Urothelium cell line (cell line): ENCODE measurements at regions not wholly inside any gene's neighbourhood (a gene's known extent, or its start where the extent isn't known, plus 50 kb on each side); places are given as distances from the start of the nearest gene placed in this dataset.

Experiments used
- DNase-seq: peaks from one replicate; pipeline ENCODE4 v3.0.0; 2011; ENCODE audit warnings: low spot score, mixed read lengths
- FAIRE-seq: peaks from 2 replicates; lab custom pipeline; 2011; peaks lifted over from hg19 to GRCh38; lab: Jason Lieb, UNC

DNA sequence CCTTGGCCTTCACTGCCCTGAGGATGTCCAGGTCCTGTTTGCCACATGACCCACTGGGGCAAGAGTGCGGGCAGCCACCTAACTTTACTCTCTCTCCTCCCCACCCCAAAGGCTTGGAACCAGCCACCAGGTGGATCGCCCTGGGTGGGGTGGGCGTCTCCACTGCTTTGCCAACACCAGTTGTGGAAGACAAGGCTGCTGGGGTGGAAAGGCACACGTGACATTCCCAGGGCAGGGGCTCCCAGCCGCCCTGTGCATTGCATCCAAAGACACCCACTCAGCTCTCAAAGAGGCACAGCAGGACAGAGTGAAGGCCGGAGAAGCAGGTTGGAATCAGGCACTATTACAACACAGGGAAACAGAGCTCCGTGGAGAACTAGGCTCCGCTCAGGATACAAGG lies 162.2 kb downstream of the OLFM1 start:
- no peak for DNase-seq
- no peak for FAIRE-seq

DNA sequence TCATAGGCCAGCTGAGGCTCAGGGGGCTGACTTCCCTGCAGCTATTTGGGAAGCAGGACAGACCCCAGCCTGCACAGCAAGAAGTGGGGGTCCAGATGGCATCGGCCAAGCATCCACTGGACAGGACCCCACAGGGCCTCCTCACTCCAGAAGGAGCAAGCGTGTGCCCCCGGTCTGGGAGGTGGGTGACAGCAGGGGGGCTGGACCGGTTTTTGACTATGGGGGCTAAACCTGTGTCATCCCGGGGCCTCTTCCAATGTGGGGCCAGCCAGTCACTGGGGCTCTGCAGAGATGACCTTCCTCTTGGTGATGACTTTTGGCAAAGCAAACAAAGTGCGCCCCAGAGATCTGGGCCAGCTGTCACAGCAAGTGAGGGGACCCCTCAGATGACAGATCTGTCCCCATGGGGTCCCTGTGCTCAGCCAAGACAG lies 163.9 kb downstream of the OLFM1 start:
- DNase-seq (no peak), FAIRE-seq (no peak)

DNA sequence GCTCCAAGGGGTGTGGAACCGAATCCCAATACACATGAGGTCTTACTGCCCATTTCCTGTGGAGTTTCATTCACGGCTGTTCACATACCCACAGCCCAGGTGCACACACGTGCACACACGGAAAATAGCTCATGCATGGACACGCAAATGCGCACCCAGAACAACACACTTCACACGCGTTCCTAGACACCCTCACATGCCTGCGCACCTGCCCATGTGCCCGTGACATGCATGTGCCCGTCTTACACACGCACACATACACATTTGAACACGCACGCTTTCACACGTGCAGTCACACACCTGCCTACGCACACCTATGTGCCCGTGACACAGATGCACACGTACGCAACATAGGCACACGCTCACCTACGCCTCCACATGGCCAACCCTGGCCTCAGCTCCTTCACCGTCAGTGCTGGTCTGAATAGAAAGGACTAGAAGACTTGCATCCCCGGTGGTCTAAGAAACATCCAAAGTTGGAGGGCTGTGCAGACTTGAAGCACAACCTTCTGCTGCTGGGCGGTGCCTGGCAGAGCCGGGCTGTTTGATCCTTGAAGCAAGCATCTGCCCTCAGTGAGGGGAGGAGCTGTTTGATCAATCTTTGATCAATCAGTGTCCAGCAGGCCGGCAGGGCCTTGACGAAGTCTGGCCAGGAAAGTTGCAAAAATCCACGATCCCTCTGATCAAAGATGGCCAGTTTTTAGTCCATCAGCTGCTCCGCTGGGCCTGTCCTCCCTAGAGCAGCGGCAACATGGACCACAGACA lies 164.7 kb downstream of the OLFM1 start:
- FAIRE-seq (peak; percentile 48), DNase-seq (no peak)

DNA sequence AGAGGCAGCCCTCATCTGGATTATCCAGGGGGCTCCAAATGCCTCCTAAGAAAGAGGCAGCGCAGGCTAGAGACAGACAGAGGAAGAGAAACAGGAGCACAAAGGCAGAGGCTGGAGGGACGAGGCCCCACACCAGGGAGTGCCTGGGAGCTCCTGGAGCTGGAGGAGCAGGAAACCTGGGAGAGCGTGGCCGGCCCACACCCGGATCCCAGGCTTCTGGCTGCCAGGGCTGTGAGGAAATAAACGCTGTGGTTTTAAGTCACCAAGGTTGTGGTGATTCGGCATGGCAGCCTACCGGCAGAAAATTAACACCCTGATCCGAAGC lies 165.5 kb downstream of the OLFM1 start:
- peak; percentile 39 for DNase-seq
- FAIRE-seq, result no peak

DNA sequence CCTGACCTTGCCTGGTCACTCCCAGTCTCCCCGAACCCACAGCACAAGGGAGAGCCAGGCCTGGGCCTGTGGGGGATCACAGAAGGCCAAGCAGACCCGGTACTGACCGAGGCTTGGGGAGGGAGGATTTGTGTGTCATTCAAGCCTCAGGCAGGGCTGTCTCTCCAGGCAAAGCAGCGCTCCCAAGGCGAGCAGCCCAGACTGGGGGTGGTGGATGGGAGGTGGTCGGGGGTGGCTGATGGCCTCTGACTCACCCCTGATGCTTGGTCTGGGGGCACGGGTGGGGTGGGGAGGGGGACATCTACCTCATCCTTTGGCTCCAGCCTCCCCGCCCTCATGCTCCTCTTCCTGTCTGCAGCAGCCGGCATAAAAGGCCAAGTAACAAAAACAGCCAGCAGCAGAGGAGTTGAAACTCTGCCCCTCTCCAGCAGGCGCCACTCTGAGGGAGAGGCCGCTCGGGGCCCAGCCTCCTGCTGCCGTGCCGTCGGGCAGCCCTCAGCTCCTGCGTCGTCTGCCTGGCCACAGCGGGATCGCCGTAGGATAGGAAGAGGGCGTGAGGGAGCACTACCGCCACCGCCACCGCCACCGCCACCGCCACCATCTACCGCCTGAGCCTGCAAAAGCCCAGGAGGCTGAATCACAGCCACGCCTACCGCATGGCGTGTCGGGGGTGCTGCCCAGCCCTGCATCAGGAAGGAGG lies 166.0 kb downstream of the OLFM1 start:
- peak; percentile 60 for DNase-seq
- FAIRE-seq, result peak; percentile 23

DNA sequence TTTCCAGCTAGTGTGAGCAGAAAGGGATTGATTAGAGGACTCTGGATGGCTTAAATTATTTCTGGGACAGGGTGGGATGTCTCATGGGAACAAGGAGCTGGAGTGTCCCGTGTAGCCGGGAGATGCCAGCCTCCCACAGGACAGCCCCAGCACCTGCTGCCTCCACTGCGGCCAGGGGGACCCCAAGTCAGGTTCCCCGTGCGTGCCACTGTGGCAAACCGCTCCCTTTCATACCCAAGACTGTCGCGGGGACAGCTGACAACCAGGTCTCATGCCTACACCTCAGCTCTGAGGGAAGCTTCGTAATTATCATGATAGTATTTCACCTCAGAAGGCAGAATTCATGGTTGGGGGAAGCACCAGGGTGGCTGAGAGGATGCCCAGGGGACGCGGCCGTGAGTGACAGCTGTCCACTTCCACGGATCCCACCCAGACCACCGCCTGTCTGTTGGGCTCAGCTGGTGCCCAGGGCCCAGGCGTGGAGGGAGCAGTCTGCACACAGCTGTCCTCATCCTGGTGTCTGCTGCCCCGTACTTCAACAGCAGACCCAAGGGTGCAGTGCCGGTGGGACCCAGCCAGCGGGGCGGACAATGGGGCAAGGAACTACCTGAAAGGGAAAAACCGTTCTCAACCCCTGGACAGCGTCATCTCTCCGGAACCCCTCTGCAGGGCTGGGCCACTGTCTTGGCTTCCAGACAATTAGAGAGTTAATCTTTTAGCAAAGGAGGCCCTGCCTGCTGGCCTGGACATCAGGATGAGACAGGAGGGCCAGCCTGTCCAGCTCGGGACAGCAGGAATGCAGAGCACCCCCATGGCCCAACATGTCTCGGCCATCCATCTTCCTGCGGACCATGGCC lies 166.9 kb downstream of the OLFM1 start:
- DNase-seq, result no peak
- no peak for FAIRE-seq

DNA sequence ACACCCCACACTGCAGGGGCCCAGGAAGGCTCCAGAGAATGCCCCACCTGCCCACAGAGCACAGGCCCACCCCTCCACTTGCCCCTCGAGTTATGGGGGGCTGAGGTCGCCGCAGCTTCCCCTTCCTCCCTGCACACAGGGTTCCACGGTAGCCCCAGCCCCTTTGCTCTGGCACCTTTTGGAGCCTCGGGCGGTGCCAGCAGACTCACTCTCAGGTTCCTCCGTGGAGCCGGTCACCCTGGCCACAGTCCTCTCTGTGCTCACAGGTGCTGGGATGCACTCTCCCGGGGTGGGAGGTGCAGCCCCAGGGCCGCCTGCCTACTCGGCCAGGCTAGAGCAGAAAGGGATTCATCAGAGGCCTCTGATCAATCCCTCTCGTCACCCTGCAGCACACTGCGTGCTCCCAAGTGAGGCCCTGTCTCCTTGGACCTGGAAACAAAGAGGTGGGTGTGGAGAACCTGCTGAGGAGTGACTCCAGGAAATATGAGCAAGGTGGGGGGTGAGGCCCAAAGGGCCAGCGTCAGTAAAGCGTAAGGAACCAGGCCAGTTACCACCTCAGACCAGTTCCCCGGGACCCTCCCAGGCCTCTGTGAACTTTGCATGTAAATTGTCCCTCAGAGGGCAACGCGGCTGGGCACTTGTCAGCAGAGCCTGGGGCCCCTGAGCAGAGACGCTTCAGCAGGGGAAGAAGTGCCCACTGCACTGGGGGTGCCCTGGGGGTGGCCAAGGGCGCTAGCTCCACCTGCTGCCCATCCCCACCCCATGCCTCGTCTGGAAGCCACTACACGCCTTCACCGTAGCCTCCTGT lies 167.8 kb downstream of the OLFM1 start:
- FAIRE-seq, result no peak
- DNase-seq, result no peak

DNA sequence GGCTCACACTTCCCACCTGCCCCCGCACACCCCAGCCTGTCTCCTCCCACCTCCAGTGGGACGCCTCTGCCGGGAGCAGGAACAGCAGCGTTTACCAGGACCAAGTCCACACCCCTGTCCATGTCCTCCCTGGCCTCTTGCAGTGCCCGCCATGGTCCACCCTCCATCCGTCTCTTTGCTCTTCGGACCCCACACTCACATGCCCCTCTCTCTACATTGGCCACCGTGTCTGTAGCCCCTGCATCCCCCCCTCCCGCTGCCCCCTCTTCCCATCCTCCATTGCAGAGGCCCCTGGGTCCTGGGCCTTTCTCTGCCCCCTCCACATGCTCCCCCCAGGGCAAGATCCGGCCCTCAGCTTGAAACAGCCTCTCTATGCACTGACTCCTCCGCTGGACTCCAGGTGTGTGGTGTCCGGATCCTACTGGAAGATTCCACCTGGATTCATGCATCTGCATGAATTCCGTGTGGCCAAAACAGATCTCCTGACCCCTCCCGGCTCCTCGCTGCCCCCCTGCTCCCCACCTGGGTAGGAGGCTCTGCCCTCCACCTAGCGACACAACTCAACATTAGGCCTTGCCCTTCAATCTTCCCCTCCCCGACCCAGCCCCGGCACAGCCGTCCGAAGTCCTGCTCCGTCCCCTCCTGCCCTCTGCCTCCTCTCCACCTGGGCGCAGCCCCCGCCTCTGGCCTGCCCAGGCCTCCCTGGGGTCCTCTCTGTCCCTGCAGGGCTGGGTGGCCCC lies 168.5 kb downstream of the OLFM1 start:
- DNase-seq (no peak), FAIRE-seq (no peak)

DNA sequence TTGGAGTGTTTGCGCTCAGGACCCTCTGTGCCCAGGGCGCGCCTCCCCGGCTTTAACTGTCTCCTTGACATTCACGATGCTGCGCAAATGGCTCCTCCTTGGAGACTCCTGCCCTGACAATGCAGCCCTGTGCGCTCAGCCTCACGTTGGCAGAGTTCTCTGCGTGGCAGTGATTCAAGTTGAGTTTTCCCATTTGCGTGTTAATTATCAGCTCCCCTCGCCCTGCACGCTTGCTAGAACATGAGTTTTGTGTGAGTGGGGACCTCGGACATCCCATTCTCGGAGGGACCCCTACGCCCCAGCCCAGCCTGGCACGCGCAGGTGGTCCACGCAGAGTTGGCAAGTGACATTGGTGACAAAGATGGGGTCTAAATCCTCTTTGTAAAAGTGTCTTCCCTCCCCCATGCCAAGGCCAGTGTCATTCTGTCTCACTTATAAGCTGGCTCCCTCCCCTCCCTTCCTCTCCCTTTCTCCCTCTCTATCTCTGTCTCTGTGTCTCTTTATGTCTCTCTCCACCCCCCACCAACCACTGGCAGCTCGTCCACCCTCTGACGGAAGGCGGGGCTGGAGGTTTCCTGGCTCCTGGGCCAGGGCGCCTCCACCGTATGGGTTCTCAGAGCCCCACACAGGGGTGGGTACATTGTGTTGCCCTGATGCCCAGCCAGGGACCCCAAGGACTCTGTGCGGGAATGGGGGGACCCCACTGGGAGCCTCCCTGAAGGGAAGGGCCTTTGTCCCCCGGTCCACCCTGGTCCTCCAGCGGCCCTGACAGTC lies 169.3 kb downstream of the OLFM1 start:
- FAIRE-seq, result no peak
- no peak for DNase-seq

DNA sequence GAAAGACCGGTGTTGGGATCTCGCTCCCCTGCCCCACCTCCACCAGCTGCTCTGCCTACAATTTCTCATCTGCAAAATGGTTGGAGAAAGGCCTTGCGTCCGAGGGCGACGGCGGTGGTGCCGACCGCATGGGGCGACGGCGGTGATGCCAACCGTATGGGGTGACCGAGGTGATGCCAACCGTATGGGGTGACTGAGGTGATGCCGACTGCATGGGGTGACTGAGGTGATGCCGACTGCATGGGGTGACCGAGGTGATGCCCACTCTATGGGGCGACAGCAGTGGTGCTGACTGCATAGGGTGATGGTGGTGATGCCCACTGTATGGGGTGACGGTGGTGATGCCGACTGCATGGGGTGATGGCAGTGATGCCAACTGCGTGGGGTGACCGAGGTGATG lies 171.0 kb downstream of the OLFM1 start:
- DNase-seq, result no peak
- peak; percentile 56 for FAIRE-seq

DNA sequence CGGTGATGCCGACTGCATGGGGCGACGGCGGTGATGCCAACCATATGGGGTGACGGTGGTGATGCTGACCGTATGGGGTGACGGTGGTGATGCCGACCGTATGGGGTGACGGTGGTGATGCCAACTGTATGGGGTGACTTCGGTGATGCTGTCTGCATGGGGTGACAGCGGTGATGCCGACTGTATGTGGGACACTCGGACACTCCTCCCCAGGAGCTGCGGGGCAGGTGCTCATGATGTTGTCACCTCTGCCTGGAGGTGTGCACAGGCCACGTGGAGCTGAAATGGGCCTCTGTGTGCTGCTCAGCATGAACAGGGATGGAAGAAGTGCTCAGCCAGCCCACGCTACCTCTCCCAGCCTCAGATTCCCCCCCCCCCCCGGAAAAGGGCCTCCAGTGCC lies 171.8 kb downstream of the OLFM1 start:
- FAIRE-seq (no peak), DNase-seq (no peak)

DNA sequence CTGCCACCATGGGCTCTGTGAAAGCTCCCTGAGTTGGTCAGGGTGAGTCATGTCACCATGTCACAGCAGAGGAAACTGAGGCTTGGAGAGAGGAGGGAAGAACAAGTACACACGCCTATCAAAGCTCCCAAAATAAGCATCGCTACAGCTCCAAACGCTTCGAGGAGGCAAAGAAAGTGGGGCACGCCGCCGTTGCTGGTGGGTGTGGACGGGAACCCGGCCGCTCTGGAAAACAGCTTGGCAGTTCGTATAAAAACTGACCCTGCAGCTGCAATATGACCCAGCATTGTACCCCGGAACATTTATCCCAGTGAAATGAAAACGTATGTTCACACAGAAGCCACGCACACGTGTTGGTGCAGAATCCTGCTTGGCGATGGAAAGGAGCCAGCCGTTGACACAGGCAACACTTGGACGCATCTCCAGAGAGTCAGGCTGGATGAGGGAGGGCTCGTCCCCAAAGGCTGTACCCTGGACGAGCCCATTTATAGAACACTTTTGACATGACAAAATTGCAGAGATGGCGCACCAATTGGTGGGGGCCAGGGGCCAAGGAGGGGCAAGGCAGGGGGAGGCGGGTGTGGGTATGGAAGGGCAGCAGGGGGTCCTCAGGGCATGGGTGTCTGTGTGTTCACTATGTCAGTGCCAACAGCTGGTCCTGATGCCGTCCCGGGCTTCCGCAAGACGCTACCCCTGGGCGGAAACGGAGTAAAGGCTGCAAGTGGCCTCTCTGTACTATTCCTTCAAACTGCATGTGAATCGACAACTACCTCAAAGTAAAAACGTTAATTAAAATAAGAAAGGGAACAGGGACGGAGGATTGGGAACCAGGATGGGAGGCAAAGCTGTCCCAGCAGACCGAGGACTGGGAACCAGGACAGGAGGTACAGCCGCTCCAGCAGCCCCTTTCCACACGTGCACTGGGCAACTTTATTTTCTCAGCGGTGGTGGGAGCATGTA lies 173.0 kb downstream of the OLFM1 start:
- no peak for FAIRE-seq
- DNase-seq, result no peak

DNA sequence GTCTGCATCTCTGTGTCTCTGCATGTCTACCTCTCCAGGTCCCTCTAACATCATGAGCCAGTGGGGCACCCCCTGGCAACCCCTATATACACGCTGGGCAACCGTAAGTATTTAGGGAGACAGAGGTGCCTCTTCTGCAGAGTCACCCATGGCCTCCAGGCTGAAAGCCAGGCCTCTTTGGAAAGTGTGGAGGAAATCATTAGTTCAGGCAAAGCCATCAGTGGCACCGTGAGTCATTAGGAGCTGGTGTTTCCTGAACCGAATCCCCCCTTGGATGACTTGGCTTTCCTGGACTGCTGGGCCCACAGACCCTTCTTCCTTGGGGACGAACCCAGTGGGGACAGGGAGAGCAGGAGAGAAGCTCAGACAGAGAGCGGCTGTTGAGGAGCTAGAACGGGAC lies 174.8 kb downstream of the OLFM1 start:
- FAIRE-seq, result no peak

DNA sequence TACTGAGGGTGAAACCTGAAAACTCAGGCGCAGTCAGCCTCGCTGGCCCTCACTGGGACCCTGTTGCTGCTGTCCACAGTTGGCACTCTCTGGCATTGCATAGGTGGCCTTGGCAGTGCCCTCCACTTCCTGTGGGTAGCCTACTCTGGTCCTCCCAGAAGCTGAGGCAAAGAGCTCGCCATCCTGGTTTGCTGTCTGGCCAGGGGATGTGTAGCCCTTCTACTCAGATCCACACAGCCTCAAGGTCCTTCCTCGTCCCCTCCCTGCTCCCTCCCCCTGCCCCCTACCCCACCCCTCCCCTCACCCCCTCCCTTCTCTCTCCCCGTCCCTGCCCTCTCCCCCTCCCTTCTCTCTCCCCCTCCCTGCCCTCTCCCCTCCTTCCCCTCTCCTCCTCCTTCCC lies 176.0 kb downstream of the OLFM1 start:
- DNase-seq, result no peak
- FAIRE-seq, result no peak

More for the DNA sequence above, 174.8 kb downstream of the OLFM1 start:
- no peak for DNase-seq

DNA sequence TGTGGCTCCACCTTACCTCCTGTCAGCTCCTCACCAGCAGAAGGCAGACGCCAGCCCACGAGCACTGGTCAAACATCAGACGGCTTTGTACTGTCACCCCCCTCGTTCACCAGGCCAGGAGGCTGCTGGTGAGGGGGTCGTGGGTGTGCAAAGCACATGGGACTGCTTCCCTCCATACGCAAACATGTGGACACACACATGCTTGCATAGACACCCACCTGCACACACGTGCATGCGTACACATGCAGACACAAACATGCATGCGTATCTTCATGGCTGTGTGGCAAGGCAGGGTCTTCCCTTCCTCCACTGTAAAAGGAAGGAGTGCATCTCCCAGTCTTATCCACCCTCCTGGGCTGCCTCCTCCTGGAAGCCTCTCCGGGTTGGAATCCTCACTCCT lies 178.5 kb downstream of the OLFM1 start:
- FAIRE-seq (peak; percentile 77), DNase-seq (no peak)

DNA sequence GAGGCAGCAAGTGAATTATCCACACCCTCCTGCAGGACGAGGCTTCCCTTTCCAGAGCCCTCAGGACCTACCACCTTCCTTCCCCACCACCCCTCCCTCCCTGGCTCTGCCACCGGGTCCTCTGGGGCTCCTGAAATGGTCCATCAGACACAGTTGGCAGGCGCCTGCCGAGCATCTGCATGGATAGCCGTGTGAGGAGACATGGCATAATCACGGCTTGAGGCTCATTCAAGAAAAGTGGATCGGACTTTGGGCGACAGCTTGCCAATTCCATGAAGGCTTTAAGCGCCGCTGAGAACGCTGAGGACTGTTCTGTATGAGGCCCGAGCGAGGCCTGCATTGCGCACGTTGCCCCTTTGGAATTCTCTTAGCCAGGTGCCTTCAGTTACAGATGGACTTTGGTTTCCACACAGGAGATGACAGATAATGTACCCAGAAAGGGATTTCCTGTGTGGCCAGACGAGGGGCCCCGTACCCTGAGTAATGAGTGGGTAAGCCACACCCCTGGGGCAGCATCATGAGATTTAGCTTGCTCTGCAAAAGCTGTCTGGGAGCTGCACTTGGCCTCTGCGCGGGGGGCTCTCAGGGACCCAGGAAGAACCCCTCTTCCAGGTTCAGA lies 179.8 kb downstream of the OLFM1 start:
- DNase-seq (no peak), FAIRE-seq (no peak)

DNA sequence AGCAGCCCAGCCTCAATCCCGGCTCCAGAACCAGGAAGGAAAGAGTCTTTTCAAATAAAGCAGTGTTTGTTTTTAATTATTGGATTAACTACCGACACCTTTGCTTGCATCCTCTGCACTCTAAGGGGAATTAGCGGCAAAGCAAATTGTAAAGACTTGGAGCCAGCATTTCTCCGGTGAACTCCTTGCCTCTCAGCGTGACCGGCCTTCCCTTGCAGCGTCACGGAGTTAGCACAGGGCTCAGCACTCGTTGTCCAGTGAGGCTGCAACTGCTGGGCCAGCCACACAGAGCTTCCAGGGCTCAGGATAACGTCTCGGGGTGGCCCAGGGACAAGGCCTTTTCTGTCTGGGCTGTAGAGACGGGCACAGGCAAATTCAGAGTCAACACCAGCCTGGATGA lies 180.6 kb downstream of the OLFM1 start:
- DNase-seq (no peak), FAIRE-seq (no peak)

DNA sequence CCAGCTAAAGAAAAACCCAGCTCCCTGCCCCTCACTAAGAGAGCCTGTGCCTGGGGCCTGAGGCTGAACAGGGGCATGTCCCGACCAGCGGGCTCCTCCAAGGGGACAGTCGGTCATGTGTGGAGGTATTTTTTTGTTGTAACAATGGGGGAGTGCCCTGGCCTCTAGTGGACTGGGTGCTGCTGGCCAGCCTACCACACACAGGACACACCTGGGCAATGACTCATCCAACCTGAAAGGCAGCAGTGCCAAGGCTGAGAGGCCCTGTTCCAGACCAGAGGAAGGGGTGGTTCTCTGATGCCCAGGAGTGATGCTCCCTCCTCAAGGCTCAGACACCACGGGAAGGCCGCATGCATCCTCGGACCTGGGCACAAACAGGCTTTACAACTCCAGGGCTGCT lies 181.5 kb downstream of the OLFM1 start:
- no peak for FAIRE-seq

More for the DNA sequence above, 181.5 kb downstream of the OLFM1 start:
- peak; percentile 42 for DNase-seq
